H9 (cell line): ENCODE measurements at regions not wholly inside any gene's neighbourhood (a gene's known extent, or its start where the extent isn't known, plus 50 kb on each side); places are given as distances from the start of the nearest gene placed in this dataset.
A peak's percentile ranks its signal among the peaks of the same experiment; 100 is the strongest.

Source experiments
- DNase-seq: peaks from one replicate; pipeline ENCODE4 v3.0.0-alpha.2; 2017
- H2AFZ ChIP-seq: one replicate; pipeline ENCODE4 v1.6.1; 2013; ENCODE audit warnings: mild to moderate bottlenecking, low read length, control low read depth, moderate library complexity
- H2AK5ac ChIP-seq: 2 replicates; pipeline ENCODE4 v1.6.1; 2013; ENCODE audit warnings: low read length, control low read depth, mixed read lengths; ENCODE audit not compliant: insufficient read length
- H2BK120ac ChIP-seq: one replicate; pipeline ENCODE4 v1.6.1; 2013; ENCODE audit warnings: low read depth, mild to moderate bottlenecking, low read length, control low read depth, inconsistent platforms; ENCODE audit not compliant: poor library complexity, severe bottlenecking
- H2BK12ac ChIP-seq: 2 replicates; pipeline ENCODE4 v1.6.1; 2013; ENCODE audit warnings: low read length, control low read depth, mixed read lengths, low read depth; ENCODE audit not compliant: insufficient read length
- H2BK15ac ChIP-seq: 2 replicates; pipeline ENCODE4 v1.6.1; 2013; ENCODE audit warnings: low read depth, low read length, control low read depth
- H2BK20ac ChIP-seq: one replicate; pipeline ENCODE4 v1.6.1; 2013; ENCODE audit warnings: low read depth, mild to moderate bottlenecking, low read length, control low read depth, inconsistent platforms; ENCODE audit not compliant: poor library complexity, severe bottlenecking
- H2BK5ac ChIP-seq: 2 replicates; pipeline ENCODE4 v1.6.1; 2013; ENCODE audit warnings: low read length, control low read depth, mixed read lengths; ENCODE audit not compliant: insufficient read length
- H3K14ac ChIP-seq: 2 replicates; pipeline ENCODE4 v1.6.1; 2013; ENCODE audit warnings: low read length, control low read depth; ENCODE audit not compliant: insufficient read depth
- H3K18ac ChIP-seq: 2 replicates; pipeline ENCODE4 v1.6.1; 2013; ENCODE audit warnings: low read depth, mild to moderate bottlenecking, mixed read lengths, low read length, control low read depth; ENCODE audit not compliant: insufficient read length
- H3K23ac ChIP-seq: 2 replicates; pipeline ENCODE4 v1.6.1; 2013; ENCODE audit warnings: low read length, control low read depth, mixed read lengths, low read depth; ENCODE audit not compliant: insufficient read length
- H3K23me2 ChIP-seq: 2 replicates; pipeline ENCODE4 v1.6.1; 2013; ENCODE audit warnings: low read depth, mild to moderate bottlenecking, mixed read lengths, low read length, control low read depth; ENCODE audit not compliant: insufficient read length, poor library complexity, severe bottlenecking
- H3K27ac ChIP-seq: 2 replicates; pipeline ENCODE4 v1.5.1; 2013; ENCODE audit warnings: low read length, control low read depth, mixed read lengths, low read depth; ENCODE audit not compliant: insufficient read length
- H3K27me3 ChIP-seq: 2 replicates; pipeline ENCODE4 v1.6.1; 2013; ENCODE audit warnings: low read length, control low read depth, inconsistent platforms; ENCODE audit not compliant: insufficient read depth
- H3K4ac ChIP-seq: 2 replicates; pipeline ENCODE4 v1.6.1; 2013; ENCODE audit warnings: low read depth, mild to moderate bottlenecking, control low read depth, inconsistent platforms, low read length, moderate library complexity
- H3K4me1 ChIP-seq: 2 replicates; pipeline ENCODE4 v1.6.1; 2013; ENCODE audit warnings: low read length, control low read depth, inconsistent platforms; ENCODE audit not compliant: insufficient read depth
- H3K4me2 ChIP-seq: 2 replicates; pipeline ENCODE4 v1.6.1; 2013; ENCODE audit warnings: low read length, control low read depth, mixed read lengths; ENCODE audit not compliant: insufficient read length, insufficient read depth
- H3K56ac ChIP-seq: 2 replicates; pipeline ENCODE4 v1.6.1; 2013; ENCODE audit warnings: low read depth, mild to moderate bottlenecking, mixed read lengths, low read length, control low read depth; ENCODE audit not compliant: insufficient read length
- H3K79me1 ChIP-seq: 2 replicates; pipeline ENCODE4 v1.6.1; 2013; ENCODE audit warnings: low read depth, mild to moderate bottlenecking, moderate library complexity, low read length, control low read depth, inconsistent platforms; ENCODE audit not compliant: insufficient read depth, poor library complexity, severe bottlenecking
- H3K79me2 ChIP-seq: 2 replicates; pipeline ENCODE4 v1.6.1; 2013; ENCODE audit warnings: low read length, control low read depth, inconsistent platforms; ENCODE audit not compliant: insufficient read depth
- H3K9ac ChIP-seq: 2 replicates; pipeline ENCODE4 v1.6.1; 2013; ENCODE audit warnings: low read length, control low read depth, mixed read lengths; ENCODE audit not compliant: insufficient read length; ENCODE audit errors: extremely low read depth
- H3K9me3 ChIP-seq: one replicate; pipeline ENCODE4 v1.6.1; 2013; ENCODE audit warnings: low read depth, low read length, inconsistent platforms; ENCODE audit not compliant: control insufficient read depth
- H3T11ph ChIP-seq: one replicate; pipeline ENCODE4 v1.6.1; 2013; ENCODE audit warnings: mild to moderate bottlenecking, low read length, control low read depth, inconsistent platforms
- H4K20me1 ChIP-seq: one replicate; pipeline ENCODE4 v1.6.1; 2013; ENCODE audit not compliant: control insufficient read depth, insufficient read length, insufficient read depth
- H4K5ac ChIP-seq: 2 replicates; pipeline ENCODE4 v1.6.1; 2013; ENCODE audit warnings: low read depth, mild to moderate bottlenecking, mixed read lengths, low read length, control low read depth; ENCODE audit not compliant: insufficient read length
- H4K8ac ChIP-seq: replicated peaks from 2 replicates; pipeline ENCODE4 v1.6.1; 2013; ENCODE audit warnings: low read length, control low read depth, mixed read lengths, low read depth; ENCODE audit not compliant: insufficient read length
- H4K91ac ChIP-seq: 2 replicates; pipeline ENCODE4 v1.6.1; 2013; ENCODE audit warnings: low read depth, mild to moderate bottlenecking, moderate library complexity, mixed read lengths, low read length, control low read depth; ENCODE audit not compliant: insufficient read length
- H3K27ac Mint-ChIP-seq, 3 experiments: 2 replicates in 2 of 3; 3 replicates in 1 of 3; pipeline ENCODE4 v1.8.0; 2020 to 2021; ENCODE audit warnings: mixed read lengths in 3 of 3, mild to moderate bottlenecking in 1 of 3, moderate library complexity in 1 of 3
- H3K27me3 Mint-ChIP-seq: 2 replicates; pipeline ENCODE4 v1.8.0; 2021; ENCODE audit warnings: low read depth, mild to moderate bottlenecking, moderate library complexity, mixed read lengths
- H3K36me3 Mint-ChIP-seq, 3 experiments: 2 replicates in 2 of 3; 3 replicates in 1 of 3; pipeline ENCODE4 v1.8.0; 2020 to 2021; ENCODE audit warnings: low read depth in 3 of 3, mixed read lengths in 3 of 3; ENCODE audit not compliant: insufficient read depth in 1 of 3
- H3K4me1 Mint-ChIP-seq, 2 experiments: 2 replicates each; pipeline ENCODE4 v1.8.0; 2020; ENCODE audit warnings: mixed read lengths in 2 of 2
- H3K4me3 Mint-ChIP-seq, 2 experiments: 2 replicates in 1 of 2; 3 replicates in 1 of 2; pipeline ENCODE4 v1.8.0; 2020 to 2021; ENCODE audit warnings: mild to moderate bottlenecking in 2 of 2, mixed read lengths in 2 of 2, moderate library complexity in 1 of 2
- H3K9me3 Mint-ChIP-seq, 2 experiments: 2 replicates in 1 of 2; 3 replicates in 1 of 2; pipeline ENCODE4 v1.8.0; 2020; ENCODE audit warnings: mild to moderate bottlenecking in 2 of 2, mixed read lengths in 2 of 2, moderate library complexity in 1 of 2
- CTCF ChIP-seq: fragments of 200-600 bp; sonication (generic); conservative IDR thresholded peaks from 3 replicates; pipeline ENCODE4 v1.8.0; 2021; ENCODE audit warnings: antibody characterized with exemption, mild to moderate bottlenecking
- WGBS: extraction: QIAGEN DNeasy Blood & Tissue Kit; methylation state at CpG from one replicate; pipeline ENCODE4 v1.1.7; 2013; ENCODE audit warnings: missing lambda C conversion rate, low lambda C conversion rate, mixed read lengths; ENCODE audit not compliant: insufficient read length; ENCODE audit errors: extremely low coverage; 5-methylcytosine and 5-hydroxymethylcytosine counted together

GRCh38 chr2:88261725-88262124 lies 91.6 kb downstream of the THNSL2 start:
- H3K9ac ChIP-seq = no peak overlapping the region
- no peaks in the 10 kb centered on the region for H3K23me2 ChIP-seq
- H3K23ac ChIP-seq = no peak overlapping the region
- DNase-seq = no peak
- no peaks in the 10 kb centered on the region for H3K79me1 ChIP-seq
- no peak overlapping the region for H2AK5ac ChIP-seq
- Mint-ChIP-seq H3K27me3 (peaks cover 4% of the 10 kb centered on the region; the same call in 1 of the 2 replicates), H3K27ac (peak overlapping the region in 1 of 3 experiments; percentile 43; a peak in 1 of 7 replicates), H3K9me3 (no peaks in the 10 kb centered on the region; a peak in 1 of 5 replicates), H3K4me1 (peaks cover 14 to 15% of the 10 kb centered on the region in 2 experiments; a peak in 3 of 4 replicates), H3K36me3 (no peaks in the 10 kb centered on the region), H3K4me3 (no peak overlapping the region)
- H4K5ac ChIP-seq = no peak overlapping the region
- no peak overlapping the region for H2BK12ac ChIP-seq
- no peak overlapping the region for H3K18ac ChIP-seq
- no peak overlapping the region for H3K4ac ChIP-seq
- H3K27me3 ChIP-seq = no peaks in the 10 kb centered on the region
- no peak overlapping the region for H2AFZ ChIP-seq
- no peak overlapping the region for H3K14ac ChIP-seq
- H2BK20ac ChIP-seq = no peak overlapping the region
- H4K8ac ChIP-seq = no peak overlapping the region
- no CpG with 5 or more reads among the region's 4 CpGs for WGBS
- no peak overlapping the region for H2BK5ac ChIP-seq
- no peak overlapping the region for H3T11ph ChIP-seq
- H3K56ac ChIP-seq = no peak overlapping the region
- H3K9me3 ChIP-seq = no peaks in the 10 kb centered on the region
- no peak overlapping the region for H2BK120ac ChIP-seq
- no peaks in the 10 kb centered on the region for H3K4me1 ChIP-seq
- no peak overlapping the region for H4K91ac ChIP-seq
- no peak for TF ChIP-seq CTCF
- no peaks in the 10 kb centered on the region; the same call in 1 of the 2 replicates for H3K79me2 ChIP-seq
- H3K4me2 ChIP-seq = no peak overlapping the region
- H4K20me1 ChIP-seq = no peaks in the 10 kb centered on the region
- no peak overlapping the region for H3K27ac ChIP-seq
- no peak overlapping the region for H2BK15ac ChIP-seq
